Activated T-helper 2 cell treated with anti-CD3 and anti-CD28 coated beads, Interferon-gamma antibody, Interleukin-2, Interleukin-4, amounts not matched to agents 10 μg/mL and 5 μg/mL and 100 μg/mL, durations not matched to agents 14 hours and 24 hours and 36 hours (primary cell): ENCODE measurements at regions not wholly inside any gene's neighbourhood (a gene's known extent, or its start where the extent isn't known, plus 50 kb on each side); places are given as distances from the start of the nearest gene placed in this dataset.

Source experiments
- DNase-seq: peaks from one replicate; pipeline ENCODE4 v3.0.0; 2021; ENCODE audit warnings: low spot score
- H3K27ac Mint-ChIP-seq: one replicate; pipeline ENCODE4 v1.8.0; 2021; ENCODE audit warnings: mixed read lengths
- H3K27me3 Mint-ChIP-seq: one replicate; pipeline ENCODE4 v1.8.0; 2021; ENCODE audit warnings: low read depth, mixed read lengths
- H3K36me3 Mint-ChIP-seq: one replicate; pipeline ENCODE4 v1.8.0; 2021; ENCODE audit warnings: low read depth, mixed read lengths
- H3K4me1 Mint-ChIP-seq: one replicate; pipeline ENCODE4 v1.8.0; 2021; ENCODE audit warnings: low read depth, mixed read lengths
- H3K4me3 Mint-ChIP-seq: one replicate; pipeline ENCODE4 v1.8.0; 2021; ENCODE audit warnings: low read depth, mild to moderate bottlenecking, moderate library complexity, mixed read lengths
- H3K9me3 Mint-ChIP-seq: one replicate; pipeline ENCODE4 v1.8.0; 2021; ENCODE audit warnings: mixed read lengths
- intact Hi-C: fragments of 100-400 bp; cut with micrococcal nuclease; formaldehyde crosslinking; loops from one replicate; pipeline ENCODE4 v1.15.1; 2023

DNA sequence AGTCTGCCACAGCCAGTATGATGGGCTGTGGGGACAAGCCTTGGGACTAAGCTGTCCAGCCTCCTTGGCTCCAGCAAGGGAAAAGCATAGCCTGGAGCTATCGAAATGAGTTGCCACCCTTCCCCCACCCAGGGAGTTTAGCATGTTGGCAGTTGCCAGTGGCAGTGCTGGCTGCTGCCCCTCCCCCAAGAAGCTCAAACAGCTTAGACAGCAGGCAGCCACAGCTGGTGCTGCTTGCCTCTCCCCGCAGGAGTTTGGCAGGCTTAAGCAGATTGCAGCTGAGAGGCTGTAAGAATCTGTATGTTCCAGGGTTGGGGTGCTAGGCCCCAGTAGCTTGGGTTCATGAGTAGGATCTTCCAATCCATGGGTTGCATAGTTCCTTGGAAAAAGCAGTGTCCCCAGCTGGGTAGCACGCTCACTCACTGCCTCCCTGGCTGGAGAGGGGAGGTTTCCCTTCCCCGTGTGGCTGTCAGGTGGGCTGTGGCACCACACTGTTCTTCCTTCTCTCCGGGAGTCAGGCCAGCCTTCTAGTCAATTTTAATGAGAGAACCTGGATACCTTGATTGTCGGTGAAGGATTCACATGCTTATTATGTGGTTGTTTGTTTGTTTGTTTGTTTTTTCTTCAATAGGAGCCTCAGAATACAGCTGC, 506.1 kb downstream of the CDH11 start:
- DNase-seq: no peak
- Mint-ChIP-seq H3K27me3 (no peaks in the 10 kb centered on the region), H3K9me3 (peaks cover 57% of the 10 kb centered on the region), H3K4me3 (no peak overlapping the region), H3K27ac (no peak overlapping the region), H3K4me1 (no peaks in the 10 kb centered on the region), H3K36me3 (no peaks in the 10 kb centered on the region)
- intact Hi-C loops: no loop called here

DNA sequence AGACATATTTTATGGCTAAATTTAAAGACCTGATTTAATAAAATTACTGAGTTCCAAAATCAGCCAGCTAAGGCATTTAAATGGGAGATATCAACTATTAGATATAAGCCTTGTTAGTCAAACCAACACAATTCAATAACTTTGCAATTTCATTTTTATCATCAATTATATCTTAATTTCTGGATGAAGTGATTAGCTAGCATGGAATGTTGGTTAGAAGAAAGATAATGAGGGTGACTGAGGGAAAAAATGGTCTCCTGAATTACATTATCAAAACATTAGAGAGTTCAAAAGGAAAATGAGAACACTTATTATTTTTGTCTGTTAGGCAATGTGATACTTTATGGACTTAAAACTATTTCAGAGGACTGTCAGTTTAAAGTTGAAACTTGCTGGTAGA, 525.7 kb downstream of the CDH11 start:
- H3K4me1 Mint-ChIP-seq: no peaks in the 10 kb centered on the region
- no peaks in the 10 kb centered on the region for H3K27me3 Mint-ChIP-seq
- no peak for DNase-seq
- intact Hi-C loops: no loop called here
- peaks cover 33% of the 10 kb centered on the region for H3K9me3 Mint-ChIP-seq
- H3K36me3 Mint-ChIP-seq: no peaks in the 10 kb centered on the region
- H3K27ac Mint-ChIP-seq: no peak overlapping the region
- no peak overlapping the region for H3K4me3 Mint-ChIP-seq

DNA sequence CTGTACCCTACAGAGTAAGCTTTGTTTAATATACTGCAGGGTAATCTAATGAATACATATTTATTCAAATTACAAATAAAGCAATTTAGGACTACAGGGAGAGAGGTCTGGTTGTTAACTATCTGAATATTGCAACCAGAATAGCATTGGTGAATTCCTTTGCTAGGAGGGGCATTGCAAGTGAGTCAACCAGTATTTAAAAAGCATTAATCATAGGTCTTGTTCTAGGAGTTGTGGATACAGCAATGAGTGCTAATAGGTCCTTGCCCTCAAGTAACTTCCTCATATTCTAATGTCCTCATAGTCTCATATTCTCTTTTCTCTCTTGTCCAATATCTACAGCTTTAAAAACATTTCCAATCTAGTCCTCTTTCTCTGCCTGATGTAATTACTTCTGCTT, 531.4 kb downstream of the CDH11 start:
- Mint-ChIP-seq H3K9me3 (peaks cover 28% of the 10 kb centered on the region), H3K4me3 (no peak overlapping the region), H3K4me1 (no peaks in the 10 kb centered on the region), H3K27me3 (no peaks in the 10 kb centered on the region), H3K27ac (no peak overlapping the region), H3K36me3 (no peaks in the 10 kb centered on the region)
- intact Hi-C loops: no loop called here
- no peak for DNase-seq

DNA sequence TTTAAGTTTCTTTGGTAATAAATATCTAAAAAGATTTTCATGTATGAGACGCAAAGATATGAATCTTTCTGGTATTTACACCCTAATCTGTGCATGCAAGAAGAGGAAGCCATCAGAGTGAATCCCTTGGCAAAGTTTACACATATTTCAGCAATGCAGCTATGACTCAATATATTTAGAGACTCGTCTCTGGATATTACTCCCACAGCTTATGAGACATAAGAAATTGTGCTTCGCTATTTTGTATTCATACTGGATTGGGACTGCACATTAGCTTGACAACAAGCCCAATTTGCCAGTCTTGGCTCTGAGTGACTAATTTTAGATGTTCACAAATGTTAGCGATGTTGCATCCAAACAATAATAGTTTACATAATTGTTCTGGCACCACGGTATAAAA, 532.0 kb downstream of the CDH11 start:
- DNase-seq: no peak
- no peaks in the 10 kb centered on the region for H3K36me3 Mint-ChIP-seq
- H3K4me3 Mint-ChIP-seq: no peak overlapping the region
- no peak overlapping the region for H3K27ac Mint-ChIP-seq
- no peaks in the 10 kb centered on the region for H3K27me3 Mint-ChIP-seq
- no peaks in the 10 kb centered on the region for H3K4me1 Mint-ChIP-seq
- intact Hi-C loops: no loop called here
- H3K9me3 Mint-ChIP-seq: peaks cover 24% of the 10 kb centered on the region

DNA sequence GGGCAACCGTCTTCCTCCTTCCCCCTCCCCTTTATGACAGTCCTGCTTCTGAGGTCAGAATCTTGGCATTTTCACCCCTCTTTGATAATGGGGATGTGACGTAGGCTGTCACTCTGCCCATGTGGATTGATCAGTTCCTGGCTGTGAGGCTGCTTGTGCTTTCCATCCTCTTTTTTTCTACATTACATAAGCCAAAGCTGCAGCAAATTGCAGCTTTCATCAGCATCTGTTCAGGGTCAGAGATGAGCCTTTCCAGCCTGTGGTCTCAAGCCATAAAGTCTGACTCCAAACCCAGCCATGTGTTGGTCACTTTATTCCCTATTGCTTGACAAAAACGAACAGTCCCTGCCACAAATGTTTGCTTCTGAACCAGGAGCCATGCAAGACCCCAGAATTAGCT, 535.1 kb downstream of the CDH11 start:
- H3K4me1 Mint-ChIP-seq: no peaks in the 10 kb centered on the region
- no peaks in the 10 kb centered on the region for H3K36me3 Mint-ChIP-seq
- no peaks in the 10 kb centered on the region for H3K27me3 Mint-ChIP-seq
- peaks cover 29% of the 10 kb centered on the region for H3K9me3 Mint-ChIP-seq
- H3K27ac Mint-ChIP-seq: no peak overlapping the region
- no peak for DNase-seq
- intact Hi-C loops: no loop called here
- H3K4me3 Mint-ChIP-seq: no peak overlapping the region

DNA sequence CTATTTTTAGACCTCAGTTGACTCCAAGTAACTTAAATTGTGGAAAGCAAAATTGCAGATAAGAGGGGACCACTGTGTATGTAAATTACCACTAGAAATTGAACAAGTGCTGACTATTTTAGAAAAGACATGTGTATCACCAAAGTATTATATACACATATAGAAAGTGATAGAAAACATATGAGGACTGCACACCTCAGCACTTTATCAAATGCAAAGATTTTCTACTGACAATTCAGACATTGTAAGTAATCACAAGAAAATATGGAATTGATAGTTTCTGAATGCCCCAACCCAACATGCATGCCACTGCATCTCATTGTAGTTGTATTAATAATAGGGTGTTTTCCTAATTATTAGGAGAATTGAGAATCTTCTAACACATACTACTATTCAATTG, 536.5 kb downstream of the CDH11 start:
- H3K27ac Mint-ChIP-seq: no peak overlapping the region
- no peaks in the 10 kb centered on the region for H3K4me1 Mint-ChIP-seq
- intact Hi-C loops: no loop called here
- no peak for DNase-seq
- peaks cover 36% of the 10 kb centered on the region for H3K9me3 Mint-ChIP-seq
- no peak overlapping the region for H3K4me3 Mint-ChIP-seq
- no peaks in the 10 kb centered on the region for H3K27me3 Mint-ChIP-seq
- no peaks in the 10 kb centered on the region for H3K36me3 Mint-ChIP-seq

DNA sequence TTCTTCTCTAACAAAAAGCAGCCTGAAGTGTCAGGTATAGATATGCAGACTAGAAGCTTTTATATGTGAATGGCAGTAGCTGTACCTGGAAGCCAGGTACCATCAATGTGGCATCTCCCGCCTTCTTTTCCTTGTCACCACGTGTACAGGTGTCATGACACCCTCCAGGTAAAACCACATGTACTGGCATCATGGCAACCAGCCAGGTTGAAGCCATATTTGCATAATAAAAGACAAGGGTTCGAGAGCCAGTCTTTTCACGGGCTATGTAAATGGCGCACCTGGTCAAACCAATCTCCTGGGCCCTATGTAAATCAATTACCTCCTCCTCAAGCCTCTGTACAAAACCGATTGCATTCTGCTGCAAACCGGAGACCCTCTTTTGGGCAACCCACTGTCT, 541.3 kb downstream of the CDH11 start:
- Mint-ChIP-seq H3K36me3 (no peaks in the 10 kb centered on the region), H3K27ac (no peak overlapping the region), H3K4me1 (no peaks in the 10 kb centered on the region), H3K27me3 (no peaks in the 10 kb centered on the region), H3K4me3 (no peak overlapping the region), H3K9me3 (peaks cover 23% of the 10 kb centered on the region)
- DNase-seq: no peak
- intact Hi-C loops: no loop called here

DNA sequence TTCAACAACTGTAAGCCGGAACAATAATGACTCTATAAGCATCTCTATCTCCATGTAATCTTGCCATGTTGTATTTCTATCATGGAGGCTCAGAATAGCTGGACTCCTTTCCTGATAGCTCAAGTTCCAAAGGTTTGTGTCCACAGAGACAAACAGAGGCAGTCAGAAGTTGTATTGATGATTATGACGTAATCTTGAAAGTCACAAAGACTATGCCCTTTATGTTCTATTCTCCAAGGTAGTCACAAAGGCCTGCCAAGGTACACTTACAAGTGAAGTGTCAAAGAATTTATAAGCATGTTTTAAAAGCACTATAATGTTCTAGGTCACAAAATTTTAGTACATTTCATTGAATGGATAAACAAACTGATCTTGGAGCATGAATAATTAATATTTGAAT, 542.2 kb downstream of the CDH11 start:
- no peak overlapping the region for H3K27ac Mint-ChIP-seq
- peaks cover 30% of the 10 kb centered on the region for H3K9me3 Mint-ChIP-seq
- DNase-seq: no peak
- H3K4me1 Mint-ChIP-seq: no peaks in the 10 kb centered on the region
- H3K4me3 Mint-ChIP-seq: no peak overlapping the region
- intact Hi-C loops: no loop called here
- no peaks in the 10 kb centered on the region for H3K36me3 Mint-ChIP-seq
- no peaks in the 10 kb centered on the region for H3K27me3 Mint-ChIP-seq

DNA sequence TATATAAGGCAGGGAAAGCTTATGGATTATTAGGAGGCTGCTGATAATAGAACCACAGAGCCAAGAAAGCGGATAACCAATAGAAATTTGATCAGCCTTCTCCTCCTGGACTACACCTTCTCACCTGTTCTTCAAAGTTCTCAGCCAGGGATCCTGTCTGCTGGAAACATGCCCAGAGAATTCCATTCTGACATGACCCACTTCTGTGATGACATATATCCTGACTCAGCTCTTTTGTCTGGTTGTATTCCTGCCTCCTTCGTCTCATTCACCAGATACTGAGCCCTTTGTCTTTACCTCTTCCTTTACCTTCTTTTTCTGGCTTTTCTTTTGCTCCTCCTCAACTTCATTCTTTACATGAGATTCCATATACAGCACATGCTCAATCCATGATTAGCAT, 576.1 kb downstream of the CDH11 start:
- intact Hi-C loops: no loop called here
- DNase-seq: no peak
- Mint-ChIP-seq H3K4me1 (no peaks in the 10 kb centered on the region), H3K9me3 (peaks cover 50% of the 10 kb centered on the region), H3K27me3 (no peaks in the 10 kb centered on the region), H3K4me3 (no peak overlapping the region), H3K27ac (no peak overlapping the region), H3K36me3 (no peaks in the 10 kb centered on the region)

DNA sequence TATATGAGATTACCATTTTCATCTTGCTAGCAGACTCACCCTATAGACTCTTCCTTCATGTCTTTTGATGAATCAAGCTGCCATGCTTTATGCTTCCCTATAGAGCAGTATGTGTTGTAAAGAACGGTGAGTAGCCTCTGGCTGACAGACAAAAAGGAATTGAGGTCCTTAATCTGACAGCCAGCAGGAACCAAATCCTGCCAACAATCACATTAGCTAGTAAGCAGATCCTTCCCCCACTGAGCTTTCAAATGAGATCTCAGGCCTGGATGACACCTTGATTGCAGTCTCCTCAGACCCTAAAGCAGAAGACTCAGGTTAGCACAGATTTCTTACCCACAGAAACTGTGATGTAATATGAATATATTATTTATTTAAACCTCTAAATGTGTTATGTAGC, 577.0 kb downstream of the CDH11 start:
- no peak overlapping the region for H3K27ac Mint-ChIP-seq
- intact Hi-C loops: no loop called here
- H3K4me1 Mint-ChIP-seq: no peaks in the 10 kb centered on the region
- H3K9me3 Mint-ChIP-seq: peaks cover 50% of the 10 kb centered on the region
- H3K36me3 Mint-ChIP-seq: no peaks in the 10 kb centered on the region
- DNase-seq: no peak
- H3K4me3 Mint-ChIP-seq: no peak overlapping the region
- no peaks in the 10 kb centered on the region for H3K27me3 Mint-ChIP-seq

DNA sequence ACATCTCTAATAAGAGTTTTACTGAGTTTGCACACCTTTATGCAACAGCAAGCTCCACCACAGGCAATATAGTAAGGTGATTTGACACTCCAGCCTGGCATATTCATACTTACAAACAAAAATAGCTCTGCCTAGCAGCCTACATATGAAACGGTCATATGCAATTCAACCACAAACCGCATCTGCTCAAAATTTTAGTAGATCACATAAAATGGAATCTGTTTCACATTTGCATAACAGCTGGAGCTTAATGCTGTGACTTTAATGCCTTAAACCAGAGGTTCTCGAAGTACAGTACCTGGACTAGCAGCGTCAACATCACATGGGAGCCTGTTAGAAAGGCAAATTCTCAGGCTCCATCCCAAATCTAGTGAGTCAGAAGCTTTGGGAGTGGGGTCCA, 578.4 kb downstream of the CDH11 start:
- Mint-ChIP-seq H3K36me3 (no peaks in the 10 kb centered on the region), H3K4me3 (no peak overlapping the region), H3K4me1 (no peaks in the 10 kb centered on the region), H3K9me3 (peaks cover 44% of the 10 kb centered on the region), H3K27me3 (no peaks in the 10 kb centered on the region), H3K27ac (no peak overlapping the region)
- intact Hi-C loops: no loop called here
- no peak for DNase-seq

DNA sequence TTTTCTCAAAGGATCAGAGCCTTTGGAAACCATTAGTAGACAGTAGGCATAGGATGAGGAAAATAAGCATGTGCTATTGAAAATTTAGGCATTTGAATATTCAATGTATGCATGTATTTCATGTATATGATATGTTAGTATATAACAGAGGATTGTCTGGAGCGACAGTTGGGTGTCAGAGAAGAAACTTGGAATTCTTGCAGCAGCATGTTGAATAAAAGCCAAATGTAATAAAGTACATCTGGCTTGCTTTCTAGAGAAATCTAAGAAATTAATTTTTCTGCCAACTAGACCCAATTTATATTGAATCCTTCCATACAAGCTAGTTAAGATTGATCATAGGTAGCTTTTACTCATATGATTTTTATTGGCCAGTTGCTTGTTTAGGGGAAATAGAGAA, 578.8 kb downstream of the CDH11 start:
- Mint-ChIP-seq H3K36me3 (no peaks in the 10 kb centered on the region), H3K27ac (no peak overlapping the region), H3K27me3 (no peaks in the 10 kb centered on the region), H3K4me1 (no peaks in the 10 kb centered on the region), H3K9me3 (peaks cover 43% of the 10 kb centered on the region), H3K4me3 (no peak overlapping the region)
- DNase-seq: no peak
- intact Hi-C loops: no loop called here

DNA sequence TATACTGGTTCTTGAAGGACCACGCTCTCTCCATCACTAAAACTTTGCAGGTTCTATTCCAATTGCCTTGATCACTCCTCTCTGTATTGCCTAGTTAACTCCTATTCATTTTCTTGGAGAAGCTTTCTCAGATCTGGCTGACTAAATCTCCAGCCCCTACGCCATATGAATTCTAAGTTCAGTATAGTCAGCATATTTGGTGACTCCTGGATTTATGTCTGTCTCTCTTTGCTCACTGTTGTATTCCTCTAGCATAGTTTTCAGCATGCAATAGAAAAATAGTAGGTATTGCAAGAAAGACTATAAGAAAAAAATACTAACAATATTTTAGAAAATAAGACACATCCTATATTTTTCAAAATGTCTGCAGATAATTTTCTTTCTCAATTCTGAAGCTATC, 579.7 kb downstream of the CDH11 start:
- Mint-ChIP-seq H3K4me1 (no peaks in the 10 kb centered on the region), H3K27ac (no peak overlapping the region), H3K9me3 (peaks cover 40% of the 10 kb centered on the region), H3K27me3 (no peaks in the 10 kb centered on the region), H3K4me3 (no peak overlapping the region), H3K36me3 (no peaks in the 10 kb centered on the region)
- no peak for DNase-seq
- intact Hi-C loops: no loop called here

DNA sequence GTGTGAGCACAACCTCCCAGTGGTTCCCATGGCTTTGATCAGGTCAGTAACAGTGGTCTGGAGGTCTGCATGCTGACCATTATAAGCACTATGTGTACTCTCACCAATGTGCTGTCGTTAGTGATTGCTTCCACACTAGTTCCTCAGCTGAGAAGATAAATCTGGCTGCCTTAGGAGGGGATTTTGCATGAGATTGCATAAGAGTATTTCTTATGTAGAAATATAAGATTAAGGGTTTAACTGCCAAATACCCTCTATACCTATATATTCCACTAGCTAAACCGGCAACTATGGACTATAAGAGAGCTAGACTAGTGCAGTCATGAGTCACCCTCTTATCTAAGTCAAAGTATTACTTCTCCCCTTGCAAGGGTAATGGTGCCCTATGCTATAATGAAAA, 580.2 kb downstream of the CDH11 start:
- H3K9me3 Mint-ChIP-seq: peaks cover 37% of the 10 kb centered on the region
- intact Hi-C loops: no loop called here
- H3K36me3 Mint-ChIP-seq: no peaks in the 10 kb centered on the region
- H3K27me3 Mint-ChIP-seq: no peaks in the 10 kb centered on the region
- H3K4me1 Mint-ChIP-seq: no peaks in the 10 kb centered on the region
- no peak overlapping the region for H3K4me3 Mint-ChIP-seq
- H3K27ac Mint-ChIP-seq: no peak overlapping the region
- DNase-seq: no peak
